Mesothelial cell of epicardium (in vitro differentiated cells): ENCODE measurements at regions not wholly inside any gene's neighbourhood (a gene's known extent, or its start where the extent isn't known, plus 50 kb on each side); places are given as distances from the start of the nearest gene placed in this dataset.

Experiments used
- DNase-seq, 2 experiments: peaks; one replicate each; pipeline ENCODE4 v3.0.0; 2021; ENCODE audit warnings: low spot score in 2 of 2; ENCODE audit not compliant: unreplicated experiment in 2 of 2
- H3K27ac Mint-ChIP-seq: 2 replicates; pipeline ENCODE4 v1.8.0; 2021; ENCODE audit warnings: mixed read lengths
- H3K27me3 Mint-ChIP-seq: 2 replicates; pipeline ENCODE4 v1.8.0; 2021; ENCODE audit warnings: low read depth, mixed read lengths
- H3K36me3 Mint-ChIP-seq: 2 replicates; pipeline ENCODE4 v1.8.0; 2021; ENCODE audit warnings: mixed read lengths
- H3K4me1 Mint-ChIP-seq: 2 replicates; pipeline ENCODE4 v1.8.0; 2021; ENCODE audit warnings: mixed read lengths
- H3K4me3 Mint-ChIP-seq: 2 replicates; pipeline ENCODE4 v1.8.0; 2021; ENCODE audit warnings: mild to moderate bottlenecking, moderate library complexity, mixed read lengths
- H3K9me3 Mint-ChIP-seq: 2 replicates; pipeline ENCODE4 v1.8.0; 2021; ENCODE audit warnings: mixed read lengths
- TF ChIP-seq, protein P1 (sequence below): fragments of 200-600 bp; sonication (generic); IDR thresholded peaks from one replicate; pipeline ENCODE4 v1.5.0; 2021; ENCODE audit warnings: antibody characterized with exemption; ENCODE audit not compliant: unreplicated experiment

- Mint-ChIP-seq H3K27ac (no peak overlapping the region), H3K27me3 (peaks cover 3% of the 10 kb centered on the region), H3K4me1 (peaks cover 8% of the 10 kb centered on the region), H3K9me3 (no peaks in the 10 kb centered on the region), H3K36me3 (no peaks in the 10 kb centered on the region), H3K4me3 (no peak overlapping the region)
- TF ChIP-seq, protein P1, sequence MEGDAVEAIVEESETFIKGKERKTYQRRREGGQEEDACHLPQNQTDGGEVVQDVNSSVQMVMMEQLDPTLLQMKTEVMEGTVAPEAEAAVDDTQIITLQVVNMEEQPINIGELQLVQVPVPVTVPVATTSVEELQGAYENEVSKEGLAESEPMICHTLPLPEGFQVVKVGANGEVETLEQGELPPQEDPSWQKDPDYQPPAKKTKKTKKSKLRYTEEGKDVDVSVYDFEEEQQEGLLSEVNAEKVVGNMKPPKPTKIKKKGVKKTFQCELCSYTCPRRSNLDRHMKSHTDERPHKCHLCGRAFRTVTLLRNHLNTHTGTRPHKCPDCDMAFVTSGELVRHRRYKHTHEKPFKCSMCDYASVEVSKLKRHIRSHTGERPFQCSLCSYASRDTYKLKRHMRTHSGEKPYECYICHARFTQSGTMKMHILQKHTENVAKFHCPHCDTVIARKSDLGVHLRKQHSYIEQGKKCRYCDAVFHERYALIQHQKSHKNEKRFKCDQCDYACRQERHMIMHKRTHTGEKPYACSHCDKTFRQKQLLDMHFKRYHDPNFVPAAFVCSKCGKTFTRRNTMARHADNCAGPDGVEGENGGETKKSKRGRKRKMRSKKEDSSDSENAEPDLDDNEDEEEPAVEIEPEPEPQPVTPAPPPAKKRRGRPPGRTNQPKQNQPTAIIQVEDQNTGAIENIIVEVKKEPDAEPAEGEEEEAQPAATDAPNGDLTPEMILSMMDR, result no peak
- DNase-seq, result no peak
These were observed 618.1 kb downstream of the PYDC2 start for GRCh38 chr3:192079098-192079497.

GRCh38 chr3:192080336-192080735, 619.4 kb downstream of the PYDC2 start:
- DNase-seq, result no peak
- Mint-ChIP-seq H3K27ac (no peak overlapping the region), H3K9me3 (peaks cover 6% of the 10 kb centered on the region), H3K36me3 (no peaks in the 10 kb centered on the region), H3K27me3 (peaks cover 3% of the 10 kb centered on the region), H3K4me3 (no peak overlapping the region), H3K4me1 (peaks cover 8% of the 10 kb centered on the region)
- TF ChIP-seq, protein P1, result no peak

- peaks cover 3% of the 10 kb centered on the region for H3K27me3 Mint-ChIP-seq
- TF ChIP-seq, protein P1, result no peak
- no peak for DNase-seq
- H3K9me3 Mint-ChIP-seq, result peaks cover 12% of the 10 kb centered on the region
- peaks cover 8% of the 10 kb centered on the region for H3K4me1 Mint-ChIP-seq
- no peaks in the 10 kb centered on the region for H3K36me3 Mint-ChIP-seq
- no peak overlapping the region for H3K27ac Mint-ChIP-seq
- H3K4me3 Mint-ChIP-seq, result no peak overlapping the region
These were observed 622.0 kb downstream of the PYDC2 start for GRCh38 chr3:192082730-192083660.
